Endodermal cell (in vitro differentiated cells): ENCODE measurements at regions not wholly inside any gene's neighbourhood (a gene's known extent, or its start where the extent isn't known, plus 50 kb on each side); places are given as distances from the start of the nearest gene placed in this dataset.
"Not testable (repeated sequence)": the region's sequence is repeated elsewhere in the genome, so short reads cannot be mapped to it uniquely, and the experiment has no call there.

Experiments used
- DNase-seq: peaks from one replicate; pipeline ENCODE4 v3.0.0-alpha.2; 2017
- H3K27ac ChIP-seq: 2 replicates; pipeline ENCODE4 v1.5.1; 2013; ENCODE audit warnings: mild to moderate bottlenecking, low read depth, low read length, moderate library complexity
- H3K27me3 ChIP-seq: 2 replicates; pipeline ENCODE4 v1.6.1; 2013; ENCODE audit warnings: mild to moderate bottlenecking, low read length, moderate library complexity; ENCODE audit not compliant: insufficient read depth, control insufficient read depth, poor library complexity, severe bottlenecking
- H3K36me3 ChIP-seq: 2 replicates; pipeline ENCODE4 v1.7.0; 2013; ENCODE audit warnings: mild to moderate bottlenecking, low read length, moderate library complexity; ENCODE audit not compliant: control insufficient read depth, insufficient read depth
- H3K4me1 ChIP-seq: one replicate; pipeline ENCODE4 v1.7.0; 2013; ENCODE audit warnings: low read length; ENCODE audit not compliant: control insufficient read depth, insufficient read depth
- H3K4me3 ChIP-seq: 2 replicates; pipeline ENCODE4 v1.5.1; 2013; ENCODE audit warnings: mild to moderate bottlenecking, low read length, moderate library complexity
- H3K9ac ChIP-seq: 2 replicates; pipeline ENCODE4 v1.6.1; 2013; ENCODE audit warnings: mild to moderate bottlenecking, low read length, moderate library complexity; ENCODE audit not compliant: poor library complexity, severe bottlenecking; ENCODE audit errors: extremely low read depth
- H3K9me3 ChIP-seq: 2 replicates; pipeline ENCODE4 v1.6.1; 2013; ENCODE audit warnings: mild to moderate bottlenecking, low read length, moderate library complexity; ENCODE audit not compliant: control insufficient read depth
- H3K27ac Mint-ChIP-seq: 2 replicates; pipeline ENCODE4 v1.8.0; 2020; ENCODE audit warnings: mixed read lengths
- H3K27me3 Mint-ChIP-seq: 2 replicates; pipeline ENCODE4 v1.8.0; 2021; ENCODE audit warnings: mild to moderate bottlenecking, mixed read lengths; ENCODE audit not compliant: insufficient read depth
- H3K36me3 Mint-ChIP-seq: 2 replicates; pipeline ENCODE4 v1.8.0; 2020; ENCODE audit warnings: low read depth, mixed read lengths
- H3K4me1 Mint-ChIP-seq: 2 replicates; pipeline ENCODE4 v1.8.0; 2020; ENCODE audit warnings: mixed read lengths
- H3K4me3 Mint-ChIP-seq: 2 replicates; pipeline ENCODE4 v1.8.0; 2020; ENCODE audit warnings: mild to moderate bottlenecking, moderate library complexity, mixed read lengths
- H3K9me3 Mint-ChIP-seq: 2 replicates; pipeline ENCODE4 v1.8.0; 2020; ENCODE audit warnings: mild to moderate bottlenecking, mixed read lengths
- CTCF ChIP-seq: fragments of 200-600 bp; sonication (generic); conservative IDR thresholded peaks from 2 replicates; pipeline ENCODE4 v1.5.0; 2021; ENCODE audit warnings: antibody characterized with exemption, mild to moderate bottlenecking
- WGBS, 2 experiments: methylation state at CpG; one replicate each; pipeline versions ENCODE4 v1.1.5 to v1.1.7; 2013; ENCODE audit warnings: missing lambda C conversion rate in 2 of 2, mixed read lengths in 1 of 2; ENCODE audit not compliant: insufficient coverage in 1 of 2, insufficient read length in 1 of 2; 5-methylcytosine and 5-hydroxymethylcytosine counted together

GRCh38 chr3:80898211-80898610 lies 863.2 kb downstream of the GBE1 start:
- Mint-ChIP-seq H3K36me3 (no peaks in the 10 kb centered on the region), H3K4me1 (no peaks in the 10 kb centered on the region), H3K27ac (no peak overlapping the region), H3K9me3 (peaks cover 3% of the 10 kb centered on the region), H3K27me3 (no peaks in the 10 kb centered on the region), H3K4me3 (no peak overlapping the region)
- no peak overlapping the region for H3K9ac ChIP-seq
- no peak overlapping the region for H3K4me3 ChIP-seq
- H3K36me3 ChIP-seq: no peaks in the 10 kb centered on the region
- no peaks in the 10 kb centered on the region for H3K27me3 ChIP-seq
- no peak overlapping the region for H3K27ac ChIP-seq
- no peak for DNase-seq
- no peaks in the 10 kb centered on the region for H3K4me1 ChIP-seq
- TF ChIP-seq CTCF: no peak
- no peaks in the 10 kb centered on the region for H3K9me3 ChIP-seq

DNA sequence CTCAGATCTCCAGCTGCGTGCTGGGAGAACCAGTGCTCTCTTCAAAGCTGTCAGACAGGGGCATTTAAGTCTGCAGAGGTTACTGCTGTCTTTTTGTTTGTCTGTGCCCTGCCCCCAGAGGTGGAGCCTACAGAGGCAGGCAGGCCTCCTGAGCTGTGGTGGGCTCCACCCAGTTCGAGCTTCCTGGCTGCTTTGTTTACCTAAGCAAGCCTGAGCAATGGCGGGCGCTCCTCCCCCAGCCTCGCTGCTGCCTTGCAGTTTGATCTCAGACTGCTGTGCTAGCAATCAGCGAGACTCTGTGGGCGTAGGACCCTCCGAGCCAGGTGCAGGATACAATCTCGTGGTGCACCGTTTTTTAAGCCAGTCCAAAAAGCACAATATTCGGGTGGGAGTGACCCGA lies 864.4 kb downstream of the GBE1 start:
- not testable (repeated sequence) for H3K4me1 Mint-ChIP-seq, H3K4me3 Mint-ChIP-seq, H3K27ac ChIP-seq, H3K27ac Mint-ChIP-seq, H3K27me3 Mint-ChIP-seq, H3K4me1 ChIP-seq, H3K36me3 Mint-ChIP-seq, H3K9me3 ChIP-seq, H3K9ac ChIP-seq, H3K9me3 Mint-ChIP-seq, H3K27me3 ChIP-seq, H3K36me3 ChIP-seq, H3K4me3 ChIP-seq
- WGBS, 2 experiments: 76% methylated on average over 6 of the region's 12 CpGs; no CpG with 5 or more reads in 1 of the 2 experiments
- peak; percentile 61 for DNase-seq

DNA sequence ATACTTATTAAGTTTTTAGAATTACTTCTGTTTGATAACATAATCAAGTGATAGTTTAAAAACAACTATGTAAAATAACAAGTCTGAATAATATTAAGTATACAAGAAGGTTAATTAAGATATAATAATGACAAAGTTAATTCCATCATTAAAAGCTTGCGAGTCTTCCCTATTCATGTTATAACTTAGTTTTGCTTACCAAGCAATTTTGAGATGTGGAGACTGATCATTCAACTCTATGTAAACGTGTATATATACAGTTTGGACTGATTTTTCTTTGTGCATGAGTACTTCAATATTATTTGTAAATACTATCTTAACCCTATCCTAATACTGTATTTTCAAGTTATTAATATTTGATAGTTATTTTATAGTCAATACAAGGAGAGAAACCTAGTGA lies 870.9 kb downstream of the GBE1 start:
- TF ChIP-seq CTCF: no peak
- no peak overlapping the region for H3K27ac Mint-ChIP-seq
- no peaks in the 10 kb centered on the region for H3K27me3 Mint-ChIP-seq
- H3K4me3 Mint-ChIP-seq: no peak overlapping the region
- no peak for DNase-seq
- Histone ChIP-seq H3K27me3 (no peaks in the 10 kb centered on the region), H3K27ac (no peak overlapping the region), H3K4me1 (no peaks in the 10 kb centered on the region), H3K9me3 (no peaks in the 10 kb centered on the region), H3K9ac (no peak overlapping the region), H3K4me3 (no peak overlapping the region), H3K36me3 (no peaks in the 10 kb centered on the region)
- no peaks in the 10 kb centered on the region for H3K4me1 Mint-ChIP-seq
- 100% methylated on average over 1 of the region's 2 CpGs; no CpG with 5 or more reads in 1 of the 2 experiments for WGBS, 2 experiments
- H3K36me3 Mint-ChIP-seq: no peaks in the 10 kb centered on the region
- no peaks in the 10 kb centered on the region for H3K9me3 Mint-ChIP-seq

- DNase-seq: no peak
- H3K9me3 ChIP-seq: no peaks in the 10 kb centered on the region
- WGBS, 2 experiments: 100% methylated on average over 1 of the region's 3 CpGs; no CpG with 5 or more reads in 1 of the 2 experiments
- Mint-ChIP-seq H3K27ac (no peak overlapping the region), H3K27me3 (no peaks in the 10 kb centered on the region), H3K36me3 (no peaks in the 10 kb centered on the region), H3K9me3 (no peaks in the 10 kb centered on the region), H3K4me1 (no peaks in the 10 kb centered on the region), H3K4me3 (no peak overlapping the region)
- TF ChIP-seq CTCF: no peak
- H3K27ac ChIP-seq: no peak overlapping the region
- no peaks in the 10 kb centered on the region for H3K36me3 ChIP-seq
- no peak overlapping the region for H3K9ac ChIP-seq
- H3K27me3 ChIP-seq: no peaks in the 10 kb centered on the region
- H3K4me1 ChIP-seq: no peaks in the 10 kb centered on the region
- no peak overlapping the region for H3K4me3 ChIP-seq
These were observed 871.9 kb downstream of the GBE1 start for GRCh38 chr3:80889535-80889934.
